ENCODE measurements at regions not wholly inside any gene's neighbourhood (a gene's known extent, or its start where the extent isn't known, plus 50 kb on each side); places are given as distances from the start of the nearest gene placed in this dataset.

DNA sequence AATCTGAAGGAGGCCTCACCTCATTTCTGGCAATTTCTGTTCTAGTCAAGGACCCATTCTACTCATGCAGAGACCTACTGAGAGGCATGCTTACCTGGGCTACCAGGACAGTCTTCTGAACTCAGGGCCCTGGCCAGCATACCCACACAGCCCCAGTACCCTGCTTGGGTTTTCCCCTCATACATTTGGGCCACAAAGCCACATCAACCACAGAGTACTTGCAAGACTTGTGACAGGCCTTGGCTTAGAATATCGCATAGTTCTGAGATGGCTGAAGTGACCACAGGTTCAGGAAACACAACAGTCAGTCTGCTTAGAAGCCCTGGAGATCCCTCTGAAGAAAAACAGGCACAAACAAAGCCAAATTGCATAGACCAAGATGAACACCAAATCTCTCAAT is 758.8 kb upstream of the CDH9 start:
- no peak for TF ChIP-seq CTCF (IDR thresholded peaks at IDR 0.05; ENCODE audit: low read depth, low read length)
- no peak overlapping the region for H3K4me3 ChIP-seq (ENCODE audit: low read depth, low read length)
- H3K9me3 ChIP-seq (ENCODE audit: control insufficient read depth, insufficient read depth, low read length): peaks cover 11% of the 10 kb centered on the region; the same call in 1 of the 2 replicates
- no peak for DNase-seq (ENCODE audit: low read depth, low spot score)
- ChIA-PET CTCF (interaction anchor here (0.6 kb wide), 1 partner anchor 16 kb away, joined by 3 read pairs; no protein-coding TSS in a partner anchor), POLR2A (no interaction called here)
- H3K27ac ChIP-seq (ENCODE audit: low read depth, low read length): no peak overlapping the region
- no peaks in the 10 kb centered on the region for H3K27me3 ChIP-seq (ENCODE audit: control insufficient read depth, insufficient read depth, low read length)

DNA sequence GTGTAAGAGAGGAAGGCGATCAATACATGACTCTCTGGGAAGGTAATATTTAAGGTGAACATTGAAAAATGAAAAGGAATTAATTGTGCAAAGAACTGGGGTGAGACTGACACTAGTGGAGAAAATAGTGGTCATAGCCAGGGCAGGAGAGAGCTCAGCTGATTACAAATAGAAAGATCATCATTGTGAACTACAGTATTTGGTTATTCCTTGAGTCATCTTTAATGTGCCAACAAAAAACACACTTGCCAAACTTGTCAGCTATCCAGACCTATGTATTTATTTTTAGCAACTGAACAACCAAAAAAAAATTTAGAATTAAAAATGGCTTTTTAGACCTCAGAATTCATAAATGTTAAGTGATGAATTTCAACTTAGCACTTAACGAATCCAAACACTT is 749.8 kb upstream of the CDH9 start:
- Histone ChIP-seq H3K4me3 (ENCODE audit: low read depth, low read length) (no peak overlapping the region), H3K27me3 (ENCODE audit: control insufficient read depth, insufficient read depth, low read length) (no peaks in the 10 kb centered on the region), H3K27ac (ENCODE audit: low read depth, low read length) (no peak overlapping the region), H3K9me3 (ENCODE audit: control insufficient read depth, insufficient read depth, low read length) (peaks cover 8% of the 10 kb centered on the region)
- TF ChIP-seq CTCF (IDR thresholded peaks at IDR 0.05; ENCODE audit: low read depth, low read length): no peak
- DNase-seq (ENCODE audit: low read depth, low spot score): no peak
- ChIA-PET CTCF (no interaction called here), POLR2A (no interaction called here)

DNA sequence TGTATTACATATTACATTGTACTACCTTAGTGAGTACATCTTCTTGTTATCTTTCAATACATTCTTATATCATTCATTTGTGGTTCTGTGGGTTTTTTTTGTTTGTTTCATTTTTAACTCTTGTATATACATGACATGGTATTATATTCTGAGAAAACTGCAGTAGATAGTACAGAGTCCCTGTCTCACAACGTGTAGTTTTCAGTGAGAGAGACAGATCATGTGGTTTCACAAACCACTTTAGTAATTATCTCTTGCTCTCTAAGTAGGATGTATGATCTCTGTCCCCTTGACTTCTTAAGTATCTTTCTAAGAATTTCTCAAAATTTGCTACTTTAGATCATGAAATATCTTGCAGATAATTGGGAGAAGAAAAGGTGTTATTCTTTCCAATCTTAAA is 745.9 kb upstream of the CDH9 start:
- CTCF ChIA-PET: no interaction called here
- no peak for DNase-seq (ENCODE audit: low read depth, low spot score)
- no peak for TF ChIP-seq CTCF (IDR thresholded peaks at IDR 0.05; ENCODE audit: low read depth, low read length)

GRCh38 chr5:27778121-27778520 is 739.7 kb upstream of the CDH9 start:
- POLR2A ChIA-PET: no interaction called here
- H3K27ac ChIP-seq (ENCODE audit: low read depth, low read length): no peak overlapping the region
- H3K4me3 ChIP-seq (ENCODE audit: low read depth, low read length): no peak overlapping the region
- CTCF ChIA-PET: no interaction called here
- no peak for DNase-seq (ENCODE audit: low read depth, low spot score)
- peaks cover 3% of the 10 kb centered on the region for H3K9me3 ChIP-seq (ENCODE audit: control insufficient read depth, insufficient read depth, low read length)
- no peak for TF ChIP-seq CTCF (IDR thresholded peaks at IDR 0.05; ENCODE audit: low read depth, low read length)
- no peaks in the 10 kb centered on the region for H3K27me3 ChIP-seq (ENCODE audit: control insufficient read depth, insufficient read depth, low read length)

More for the DNA sequence above, 745.9 kb upstream of the CDH9 start:
- POLR2A ChIA-PET: no interaction called here
- no peaks in the 10 kb centered on the region for H3K27me3 ChIP-seq (ENCODE audit: control insufficient read depth, insufficient read depth, low read length)
- H3K27ac ChIP-seq (ENCODE audit: low read depth, low read length): no peak overlapping the region
- H3K4me3 ChIP-seq (ENCODE audit: low read depth, low read length): no peak overlapping the region
- peaks cover 10% of the 10 kb centered on the region for H3K9me3 ChIP-seq (ENCODE audit: control insufficient read depth, insufficient read depth, low read length)

DNA sequence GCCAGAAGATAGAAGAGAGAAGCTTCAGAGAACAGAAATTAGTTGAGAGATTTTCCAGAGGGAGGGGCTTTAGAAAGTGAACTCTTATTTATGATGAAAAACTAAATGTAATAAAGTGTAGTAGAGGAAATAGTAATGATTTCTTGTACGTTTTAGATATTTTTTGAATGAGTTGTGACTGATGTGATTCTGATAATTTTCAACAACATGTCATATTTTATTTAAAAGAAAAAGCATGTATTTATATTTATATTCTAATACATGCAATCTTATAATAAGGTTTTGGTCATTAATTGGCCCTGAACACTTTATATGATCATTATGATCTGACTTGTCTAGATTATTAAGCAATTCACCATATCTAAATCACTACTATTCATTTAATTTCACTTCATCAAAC is 735.2 kb upstream of the CDH9 start:
- no peak overlapping the region for H3K4me3 ChIP-seq (ENCODE audit: low read depth, low read length)
- no peaks in the 10 kb centered on the region; the same call in 1 of the 2 replicates for H3K9me3 ChIP-seq (ENCODE audit: control insufficient read depth, insufficient read depth, low read length)
- H3K27me3 ChIP-seq (ENCODE audit: control insufficient read depth, insufficient read depth, low read length): no peaks in the 10 kb centered on the region
- H3K27ac ChIP-seq (ENCODE audit: low read depth, low read length): no peak overlapping the region
- CTCF ChIA-PET: no interaction called here
- POLR2A ChIA-PET: no interaction called here
- DNase-seq (ENCODE audit: low read depth, low spot score): no peak
- TF ChIP-seq CTCF (IDR thresholded peaks at IDR 0.05; ENCODE audit: low read depth, low read length): no peak
